ENCODE measurements at regions not wholly inside any gene's neighbourhood (a gene's known extent, or its start where the extent isn't known, plus 50 kb on each side); places are given as distances from the start of the nearest gene placed in this dataset.

GRCh38 chr3:14283813-14284438 lies 105.3 kb downstream of the LSM3 start:
- TF ChIP-seq, protein P1, sequence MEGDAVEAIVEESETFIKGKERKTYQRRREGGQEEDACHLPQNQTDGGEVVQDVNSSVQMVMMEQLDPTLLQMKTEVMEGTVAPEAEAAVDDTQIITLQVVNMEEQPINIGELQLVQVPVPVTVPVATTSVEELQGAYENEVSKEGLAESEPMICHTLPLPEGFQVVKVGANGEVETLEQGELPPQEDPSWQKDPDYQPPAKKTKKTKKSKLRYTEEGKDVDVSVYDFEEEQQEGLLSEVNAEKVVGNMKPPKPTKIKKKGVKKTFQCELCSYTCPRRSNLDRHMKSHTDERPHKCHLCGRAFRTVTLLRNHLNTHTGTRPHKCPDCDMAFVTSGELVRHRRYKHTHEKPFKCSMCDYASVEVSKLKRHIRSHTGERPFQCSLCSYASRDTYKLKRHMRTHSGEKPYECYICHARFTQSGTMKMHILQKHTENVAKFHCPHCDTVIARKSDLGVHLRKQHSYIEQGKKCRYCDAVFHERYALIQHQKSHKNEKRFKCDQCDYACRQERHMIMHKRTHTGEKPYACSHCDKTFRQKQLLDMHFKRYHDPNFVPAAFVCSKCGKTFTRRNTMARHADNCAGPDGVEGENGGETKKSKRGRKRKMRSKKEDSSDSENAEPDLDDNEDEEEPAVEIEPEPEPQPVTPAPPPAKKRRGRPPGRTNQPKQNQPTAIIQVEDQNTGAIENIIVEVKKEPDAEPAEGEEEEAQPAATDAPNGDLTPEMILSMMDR (IDR thresholded peaks at IDR 0.05) = no peak
- TF ChIP-seq EP300 (IDR thresholded peaks at IDR 0.05) (no peak), POLR2A (IDR thresholded peaks at IDR 0.05) (no peak)

Data from ovary (tissue), 3 donors.